NCI-H510A (cell line): ENCODE measurements at regions not wholly inside any gene's neighbourhood (a gene's known extent, or its start where the extent isn't known, plus 50 kb on each side); places are given as distances from the start of the nearest gene placed in this dataset.
"Not testable (repeated sequence)": the region's sequence is repeated elsewhere in the genome, so short reads cannot be mapped to it uniquely, and the experiment has no call there.

ENCODE experiments used
- DNase-seq: peaks from one replicate; lab custom pipeline; 2025; lab: John Stamatoyannopoulos, UW

GRCh38 chr4:99763635-99764101 lies 53.0 kb upstream of the DAPP1 start:
- DNase-seq: no peak

GRCh38 chr4:99762728-99763127 lies 53.9 kb upstream of the DAPP1 start:
- DNase-seq: no peak

GRCh38 chr4:99759988-99760387 lies 56.6 kb upstream of the DAPP1 start:
- no peak for DNase-seq

GRCh38 chr4:99759346-99759984 lies 57.2 kb upstream of the DAPP1 start:
- no peak for DNase-seq

- no peak for DNase-seq
Measured at GRCh38 chr4:99755223-99755944, 61.2 kb upstream of the DAPP1 start.

- DNase-seq: no peak
Measured at GRCh38 chr4:99754756-99755155, 61.9 kb upstream of the DAPP1 start.

GRCh38 chr4:99753931-99754330 lies 62.7 kb upstream of the DAPP1 start:
- DNase-seq: no peak

GRCh38 chr4:99749445-99750391 lies 66.9 kb upstream of the DAPP1 start:
- DNase-seq: no peak

- no peak for DNase-seq
Measured at GRCh38 chr4:99746443-99746842, 70.2 kb upstream of the DAPP1 start.

- no peak for DNase-seq
Measured at GRCh38 chr4:99736846-99737245, 79.2 kb upstream of the C4orf54 start.

- no peak for DNase-seq
Measured at GRCh38 chr4:99735822-99736221, 78.2 kb upstream of the C4orf54 start.

GRCh38 chr4:99734583-99735322 lies 77.1 kb upstream of the C4orf54 start:
- no peak for DNase-seq

GRCh38 chr4:99733455-99733854 lies 75.8 kb upstream of the C4orf54 start:
- not testable (repeated sequence) for DNase-seq

GRCh38 chr4:99729186-99729585 lies 71.6 kb upstream of the C4orf54 start:
- no peak for DNase-seq

GRCh38 chr4:99724067-99724466 lies 66.4 kb upstream of the C4orf54 start:
- DNase-seq: no peak

- DNase-seq: no peak
Measured at GRCh38 chr4:99723612-99724011, 66.0 kb upstream of the C4orf54 start.

GRCh38 chr4:99722725-99723124 lies 65.1 kb upstream of the C4orf54 start:
- DNase-seq: peak; percentile 31

- no peak for DNase-seq
Measured at GRCh38 chr4:99722006-99722405, 64.4 kb upstream of the C4orf54 start.

- no peak for DNase-seq
Measured at GRCh38 chr4:99720206-99720605, 62.6 kb upstream of the C4orf54 start.

GRCh38 chr4:99716996-99717395 lies 59.4 kb upstream of the C4orf54 start:
- DNase-seq: no peak

- DNase-seq: no peak
Measured at GRCh38 chr4:99715286-99715685, 57.7 kb upstream of the C4orf54 start.

GRCh38 chr4:99714179-99714578 lies 56.6 kb upstream of the C4orf54 start:
- DNase-seq: no peak
